ENCODE measurements at regions not wholly inside any gene's neighbourhood (a gene's known extent, or its start where the extent isn't known, plus 50 kb on each side); places are given as distances from the start of the nearest gene placed in this dataset.

- no peak for TF ChIP-seq EZH2phosphoT487 (IDR thresholded peaks at IDR 0.05; ENCODE audit: low read length)
- no peak for TF ChIP-seq CTCF (IDR thresholded peaks at IDR 0.05; ENCODE audit: low read length)
- no peak for TF ChIP-seq EZH2 (optimal IDR thresholded peaks at IDR 0.05; ENCODE audit: low read depth, low read length)
- H3K79me2 ChIP-seq (ENCODE audit: low read length): peaks cover 13% of the 10 kb centered on the region
- H3K27ac ChIP-seq (ENCODE audit: low read length): peak overlapping the region; percentile 67; the same call in 1 of the 2 replicates
- no peaks in the 10 kb centered on the region for H3K9me3 ChIP-seq (replicated peaks; ENCODE audit: insufficient read depth, low read length)
- H2AFZ ChIP-seq (ENCODE audit: low read length): peak overlapping the region; percentile 91
- peak; percentile 75 for DNase-seq
- no peaks in the 10 kb centered on the region for H3K36me3 ChIP-seq (replicated peaks; ENCODE audit: insufficient read depth, low read length)
- H3K4me3 ChIP-seq (ENCODE audit: low read length): peak overlapping the region; percentile 56
- no peaks in the 10 kb centered on the region for H4K20me1 ChIP-seq (ENCODE audit: insufficient read depth, low read length)
- no peaks in the 10 kb centered on the region for H3K27me3 ChIP-seq (replicated peaks; ENCODE audit: insufficient read depth, low read length)
- peaks cover 34% of the 10 kb centered on the region for H3F3A ChIP-seq (ENCODE audit: insufficient read depth, low read length)
- H3K4me1 ChIP-seq (ENCODE audit: low read length): peaks cover 29% of the 10 kb centered on the region
- H3K9ac ChIP-seq (ENCODE audit: low read length): peak overlapping the region; percentile 46; the same call in 1 of the 2 replicates
- H3K9me2 ChIP-seq (replicated peaks; ENCODE audit: insufficient read depth, low read length): no peaks in the 10 kb centered on the region
- H3K4me2 ChIP-seq (ENCODE audit: low read depth, low read length): peak overlapping the region; percentile 61
These were observed 59.2 kb upstream of the ADGRB3 start for GRCh38 chr6:68575765-68576439.

GRCh38 chr6:68572975-68573374, 62.1 kb upstream of the ADGRB3 start:
- peak overlapping the region; percentile 36; the same call in 1 of the 2 replicates for H3K9ac ChIP-seq (ENCODE audit: low read length)
- peak overlapping the region; percentile 99 for H3K4me2 ChIP-seq (ENCODE audit: low read depth, low read length)
- H3K9me3 ChIP-seq (replicated peaks; ENCODE audit: insufficient read depth, low read length): no peaks in the 10 kb centered on the region
- peak; percentile 85 for DNase-seq
- peaks cover 29% of the 10 kb centered on the region for H3K4me1 ChIP-seq (ENCODE audit: low read length)
- no peaks in the 10 kb centered on the region for H3K9me2 ChIP-seq (replicated peaks; ENCODE audit: insufficient read depth, low read length)
- peak overlapping the region; percentile 67 for H3K4me3 ChIP-seq (ENCODE audit: low read length)
- H3K27ac ChIP-seq (ENCODE audit: low read length): peak overlapping the region; percentile 82
- no peaks in the 10 kb centered on the region for H3K27me3 ChIP-seq (replicated peaks; ENCODE audit: insufficient read depth, low read length)
- H3F3A ChIP-seq (ENCODE audit: insufficient read depth, low read length): peaks cover 34% of the 10 kb centered on the region
- no peaks in the 10 kb centered on the region for H4K20me1 ChIP-seq (ENCODE audit: insufficient read depth, low read length)
- H2AFZ ChIP-seq (ENCODE audit: low read length): peak overlapping the region; percentile 83
- peaks cover 13% of the 10 kb centered on the region for H3K79me2 ChIP-seq (ENCODE audit: low read length)
- no peaks in the 10 kb centered on the region for H3K36me3 ChIP-seq (replicated peaks; ENCODE audit: insufficient read depth, low read length)
- TF ChIP-seq EZH2phosphoT487 (IDR thresholded peaks at IDR 0.05; ENCODE audit: low read length): no peak

GRCh38 chr6:68572525-68572924, 62.6 kb upstream of the ADGRB3 start:
- DNase-seq: peak; percentile 83
- H3K79me2 ChIP-seq (ENCODE audit: low read length): peaks cover 13% of the 10 kb centered on the region
- no peaks in the 10 kb centered on the region for H3K9me2 ChIP-seq (replicated peaks; ENCODE audit: insufficient read depth, low read length)
- no peaks in the 10 kb centered on the region for H4K20me1 ChIP-seq (ENCODE audit: insufficient read depth, low read length)
- peak overlapping the region; percentile 82 for H3K27ac ChIP-seq (ENCODE audit: low read length)
- no peaks in the 10 kb centered on the region for H3K36me3 ChIP-seq (replicated peaks; ENCODE audit: insufficient read depth, low read length)
- peak overlapping the region; percentile 36; the same call in 1 of the 2 replicates for H3K9ac ChIP-seq (ENCODE audit: low read length)
- H3K4me1 ChIP-seq (ENCODE audit: low read length): peaks cover 29% of the 10 kb centered on the region
- peak overlapping the region; percentile 83 for H2AFZ ChIP-seq (ENCODE audit: low read length)
- H3K9me3 ChIP-seq (replicated peaks; ENCODE audit: insufficient read depth, low read length): no peaks in the 10 kb centered on the region
- no peaks in the 10 kb centered on the region for H3K27me3 ChIP-seq (replicated peaks; ENCODE audit: insufficient read depth, low read length)
- peak overlapping the region; percentile 67 for H3K4me3 ChIP-seq (ENCODE audit: low read length)
- peaks cover 34% of the 10 kb centered on the region for H3F3A ChIP-seq (ENCODE audit: insufficient read depth, low read length)
- peak overlapping the region; percentile 99 for H3K4me2 ChIP-seq (ENCODE audit: low read depth, low read length)
- TF ChIP-seq EZH2phosphoT487 (IDR thresholded peaks at IDR 0.05; ENCODE audit: low read length) (no peak), EZH2 (optimal IDR thresholded peaks at IDR 0.05; ENCODE audit: low read depth, low read length) (no peak), CTCF (IDR thresholded peaks at IDR 0.05; ENCODE audit: low read length) (peak; percentile 83)

- H3K79me2 ChIP-seq (ENCODE audit: low read length): no peaks in the 10 kb centered on the region
- no peaks in the 10 kb centered on the region for H3K4me1 ChIP-seq (ENCODE audit: low read length)
- H3K27me3 ChIP-seq (replicated peaks; ENCODE audit: insufficient read depth, low read length): no peaks in the 10 kb centered on the region
- H3K4me2 ChIP-seq (ENCODE audit: low read depth, low read length): no peak overlapping the region
- no peaks in the 10 kb centered on the region for H4K20me1 ChIP-seq (ENCODE audit: insufficient read depth, low read length)
- H3K36me3 ChIP-seq (replicated peaks; ENCODE audit: insufficient read depth, low read length): no peaks in the 10 kb centered on the region
- H3K9ac ChIP-seq (ENCODE audit: low read length): no peak overlapping the region
- no peak for DNase-seq
- H2AFZ ChIP-seq (ENCODE audit: low read length): no peak overlapping the region
- no peaks in the 10 kb centered on the region for H3F3A ChIP-seq (ENCODE audit: insufficient read depth, low read length)
- no peak for TF ChIP-seq CTCF (IDR thresholded peaks at IDR 0.05; ENCODE audit: low read length)
- TF ChIP-seq EZH2 (optimal IDR thresholded peaks at IDR 0.05; ENCODE audit: low read depth, low read length): no peak
- TF ChIP-seq EZH2phosphoT487 (IDR thresholded peaks at IDR 0.05; ENCODE audit: low read length): no peak
- no peak overlapping the region for H3K27ac ChIP-seq (ENCODE audit: low read length)
- H3K4me3 ChIP-seq (ENCODE audit: low read length): no peak overlapping the region
- no peaks in the 10 kb centered on the region for H3K9me3 ChIP-seq (replicated peaks; ENCODE audit: insufficient read depth, low read length)
- H3K9me2 ChIP-seq (replicated peaks; ENCODE audit: insufficient read depth, low read length): no peaks in the 10 kb centered on the region
These were observed 75.4 kb upstream of the ADGRB3 start for GRCh38 chr6:68559716-68560115.
